ENCODE measurements at regions not wholly inside any gene's neighbourhood (a gene's known extent, or its start where the extent isn't known, plus 50 kb on each side); places are given as distances from the start of the nearest gene placed in this dataset.

GRCh38 chr15:29393443-29393842 is 123.8 kb upstream of the NSMCE3 start:
- Histone ChIP-seq H3K9ac (ENCODE audit: low read length) (no peak overlapping the region), H3K4me3 (ENCODE audit: low read length) (no peak overlapping the region), H3K27ac (ENCODE audit: low read depth, low read length) (no peak overlapping the region), H3K36me3 (ENCODE audit: control insufficient read depth, insufficient read depth, low read length) (no peaks in the 10 kb centered on the region), H3K27me3 (ENCODE audit: control insufficient read depth, insufficient read depth, low read length) (no peaks in the 10 kb centered on the region), H3K4me1 (ENCODE audit: control insufficient read depth, insufficient read depth, low read length) (peaks cover 3% of the 10 kb centered on the region)

GRCh38 chr15:29392358-29392757 is 122.7 kb upstream of the NSMCE3 start:
- Histone ChIP-seq H3K4me1 (ENCODE audit: control insufficient read depth, insufficient read depth, low read length) (peaks cover 3% of the 10 kb centered on the region), H3K27ac (ENCODE audit: low read depth, low read length) (no peak overlapping the region), H3K9ac (ENCODE audit: low read length) (no peak overlapping the region), H3K36me3 (ENCODE audit: control insufficient read depth, insufficient read depth, low read length) (no peaks in the 10 kb centered on the region), H3K27me3 (ENCODE audit: control insufficient read depth, insufficient read depth, low read length) (no peaks in the 10 kb centered on the region), H3K4me3 (ENCODE audit: low read length) (no peak overlapping the region)

- no peak overlapping the region for H3K27ac ChIP-seq (ENCODE audit: low read depth, low read length)
Measured at GRCh38 chr15:29390051-29390450, 120.4 kb upstream of the NSMCE3 start.

GRCh38 chr15:29386523-29386922 is 116.9 kb upstream of the NSMCE3 start:
- no peaks in the 10 kb centered on the region for H3K27me3 ChIP-seq (ENCODE audit: control insufficient read depth, insufficient read depth, low read length)
- no peak overlapping the region for H3K9ac ChIP-seq (ENCODE audit: low read length)
- H3K4me3 ChIP-seq (ENCODE audit: low read length) = no peak overlapping the region
- H3K27ac ChIP-seq (ENCODE audit: low read depth, low read length) = no peak overlapping the region
- no peaks in the 10 kb centered on the region for H3K36me3 ChIP-seq (ENCODE audit: control insufficient read depth, insufficient read depth, low read length)
- H3K4me1 ChIP-seq (ENCODE audit: control insufficient read depth, insufficient read depth, low read length) = no peaks in the 10 kb centered on the region

More at GRCh38 chr15:29390051-29390450, 120.4 kb upstream of the NSMCE3 start:
- Histone ChIP-seq H3K4me1 (ENCODE audit: control insufficient read depth, insufficient read depth, low read length) (no peaks in the 10 kb centered on the region), H3K27me3 (ENCODE audit: control insufficient read depth, insufficient read depth, low read length) (no peaks in the 10 kb centered on the region), H3K4me3 (ENCODE audit: low read length) (no peak overlapping the region), H3K9ac (ENCODE audit: low read length) (no peak overlapping the region), H3K36me3 (ENCODE audit: control insufficient read depth, insufficient read depth, low read length) (no peaks in the 10 kb centered on the region)

- no peak overlapping the region for H3K9ac ChIP-seq (ENCODE audit: low read length)
- no peaks in the 10 kb centered on the region for H3K27me3 ChIP-seq (ENCODE audit: control insufficient read depth, insufficient read depth, low read length)
- H3K4me3 ChIP-seq (ENCODE audit: low read length) = no peak overlapping the region
- no peaks in the 10 kb centered on the region for H3K36me3 ChIP-seq (ENCODE audit: control insufficient read depth, insufficient read depth, low read length)
- H3K27ac ChIP-seq (ENCODE audit: low read depth, low read length) = no peak overlapping the region
- no peaks in the 10 kb centered on the region for H3K4me1 ChIP-seq (ENCODE audit: control insufficient read depth, insufficient read depth, low read length)
Measured at GRCh38 chr15:29383367-29383766, 113.7 kb upstream of the NSMCE3 start.

GRCh38 chr15:29382862-29383261 is 113.2 kb upstream of the NSMCE3 start:
- Histone ChIP-seq H3K27me3 (ENCODE audit: control insufficient read depth, insufficient read depth, low read length) (no peaks in the 10 kb centered on the region), H3K27ac (ENCODE audit: low read depth, low read length) (no peak overlapping the region), H3K9ac (ENCODE audit: low read length) (no peak overlapping the region), H3K4me1 (ENCODE audit: control insufficient read depth, insufficient read depth, low read length) (no peaks in the 10 kb centered on the region), H3K4me3 (ENCODE audit: low read length) (no peak overlapping the region), H3K36me3 (ENCODE audit: control insufficient read depth, insufficient read depth, low read length) (no peaks in the 10 kb centered on the region)

- H3K4me1 ChIP-seq (ENCODE audit: control insufficient read depth, insufficient read depth, low read length) = no peaks in the 10 kb centered on the region
- no peak overlapping the region for H3K9ac ChIP-seq (ENCODE audit: low read length)
- no peak overlapping the region for H3K4me3 ChIP-seq (ENCODE audit: low read length)
- no peak overlapping the region for H3K27ac ChIP-seq (ENCODE audit: low read depth, low read length)
- H3K27me3 ChIP-seq (ENCODE audit: control insufficient read depth, insufficient read depth, low read length) = no peaks in the 10 kb centered on the region
- no peaks in the 10 kb centered on the region for H3K36me3 ChIP-seq (ENCODE audit: control insufficient read depth, insufficient read depth, low read length)
Measured at GRCh38 chr15:29380466-29380865, 110.8 kb upstream of the NSMCE3 start.

- H3K4me3 ChIP-seq (ENCODE audit: low read length) = no peak overlapping the region
- H3K27ac ChIP-seq (ENCODE audit: low read depth, low read length) = no peak overlapping the region
- H3K27me3 ChIP-seq (ENCODE audit: control insufficient read depth, insufficient read depth, low read length) = no peaks in the 10 kb centered on the region
- no peaks in the 10 kb centered on the region for H3K36me3 ChIP-seq (ENCODE audit: control insufficient read depth, insufficient read depth, low read length)
- no peak overlapping the region for H3K9ac ChIP-seq (ENCODE audit: low read length)
- no peaks in the 10 kb centered on the region for H3K4me1 ChIP-seq (ENCODE audit: control insufficient read depth, insufficient read depth, low read length)
Measured at GRCh38 chr15:29379647-29380046, 110.0 kb upstream of the NSMCE3 start.

- no peak overlapping the region for H3K9ac ChIP-seq (ENCODE audit: low read length)
- H3K4me3 ChIP-seq (ENCODE audit: low read length) = no peak overlapping the region
- no peak overlapping the region for H3K27ac ChIP-seq (ENCODE audit: low read depth, low read length)
- H3K36me3 ChIP-seq (ENCODE audit: control insufficient read depth, insufficient read depth, low read length) = no peaks in the 10 kb centered on the region
- H3K4me1 ChIP-seq (ENCODE audit: control insufficient read depth, insufficient read depth, low read length) = no peaks in the 10 kb centered on the region
- H3K27me3 ChIP-seq (ENCODE audit: control insufficient read depth, insufficient read depth, low read length) = no peaks in the 10 kb centered on the region
Measured at GRCh38 chr15:29377161-29377560, 107.5 kb upstream of the NSMCE3 start.

- Histone ChIP-seq H3K27ac (ENCODE audit: low read depth, low read length) (no peak overlapping the region), H3K36me3 (ENCODE audit: control insufficient read depth, insufficient read depth, low read length) (no peaks in the 10 kb centered on the region), H3K4me3 (ENCODE audit: low read length) (no peak overlapping the region), H3K4me1 (ENCODE audit: control insufficient read depth, insufficient read depth, low read length) (no peaks in the 10 kb centered on the region), H3K27me3 (ENCODE audit: control insufficient read depth, insufficient read depth, low read length) (no peaks in the 10 kb centered on the region), H3K9ac (ENCODE audit: low read length) (no peak overlapping the region)
Measured at GRCh38 chr15:29376590-29376989, 107.0 kb upstream of the NSMCE3 start.

- no peaks in the 10 kb centered on the region for H3K4me1 ChIP-seq (ENCODE audit: control insufficient read depth, insufficient read depth, low read length)
- H3K36me3 ChIP-seq (ENCODE audit: control insufficient read depth, insufficient read depth, low read length) = no peaks in the 10 kb centered on the region
- no peak overlapping the region for H3K27ac ChIP-seq (ENCODE audit: low read depth, low read length)
- no peaks in the 10 kb centered on the region for H3K27me3 ChIP-seq (ENCODE audit: control insufficient read depth, insufficient read depth, low read length)
- no peak overlapping the region for H3K9ac ChIP-seq (ENCODE audit: low read length)
- H3K4me3 ChIP-seq (ENCODE audit: low read length) = no peak overlapping the region
Measured at GRCh38 chr15:29369261-29369660, 99.6 kb upstream of the NSMCE3 start.

- Histone ChIP-seq H3K27me3 (ENCODE audit: control insufficient read depth, insufficient read depth, low read length) (no peaks in the 10 kb centered on the region), H3K27ac (ENCODE audit: low read depth, low read length) (no peak overlapping the region), H3K9ac (ENCODE audit: low read length) (no peak overlapping the region), H3K36me3 (ENCODE audit: control insufficient read depth, insufficient read depth, low read length) (no peaks in the 10 kb centered on the region), H3K4me3 (ENCODE audit: low read length) (no peak overlapping the region), H3K4me1 (ENCODE audit: control insufficient read depth, insufficient read depth, low read length) (no peaks in the 10 kb centered on the region)
Measured at GRCh38 chr15:29364426-29365078, 94.9 kb upstream of the NSMCE3 start.

- Histone ChIP-seq H3K4me3 (ENCODE audit: low read length) (no peak overlapping the region), H3K4me1 (ENCODE audit: control insufficient read depth, insufficient read depth, low read length) (no peaks in the 10 kb centered on the region), H3K9ac (ENCODE audit: low read length) (no peak overlapping the region), H3K27ac (ENCODE audit: low read depth, low read length) (no peak overlapping the region), H3K36me3 (ENCODE audit: control insufficient read depth, insufficient read depth, low read length) (no peaks in the 10 kb centered on the region), H3K27me3 (ENCODE audit: control insufficient read depth, insufficient read depth, low read length) (no peaks in the 10 kb centered on the region)
Measured at GRCh38 chr15:29361560-29361959, 91.9 kb upstream of the NSMCE3 start.

All from rectal smooth muscle tissue (tissue), 1 donor.